NCI-H2171 treated with DMSO at 0.1 percent for 48 hours (cell line): ENCODE measurements at regions not wholly inside any gene's neighbourhood (a gene's known extent, or its start where the extent isn't known, plus 50 kb on each side); places are given as distances from the start of the nearest gene placed in this dataset.

Experiments
- DNase-seq: peaks from one replicate; lab custom pipeline; 2025; lab: John Stamatoyannopoulos, UW

GRCh38 chr10:69740126-69740525 is 61.6 kb upstream of the COL13A1 start:
- no peak for DNase-seq

GRCh38 chr10:69741252-69741651 is 60.5 kb upstream of the COL13A1 start:
- no peak for DNase-seq

GRCh38 chr10:69741671-69742355 is 59.9 kb upstream of the COL13A1 start:
- DNase-seq: no peak

- DNase-seq: no peak
Observed at GRCh38 chr10:69742356-69742695, 59.4 kb upstream of the COL13A1 start.

GRCh38 chr10:69742928-69743602 is 58.6 kb upstream of the COL13A1 start:
- DNase-seq: no peak

GRCh38 chr10:69744971-69745370 is 56.7 kb upstream of the COL13A1 start:
- no peak for DNase-seq

- no peak for DNase-seq
Observed at GRCh38 chr10:69745698-69746097, 56.0 kb upstream of the COL13A1 start.

- no peak for DNase-seq
Observed at GRCh38 chr10:69747179-69747578, 54.5 kb upstream of the COL13A1 start.

GRCh38 chr10:69748621-69749020 is 53.1 kb upstream of the COL13A1 start:
- no peak for DNase-seq

- no peak for DNase-seq
Observed at GRCh38 chr10:69749178-69750010, 52.3 kb upstream of the COL13A1 start.

GRCh38 chr10:69750011-69750373 is 51.7 kb upstream of the COL13A1 start:
- no peak for DNase-seq

- no peak for DNase-seq
Observed at GRCh38 chr10:69750725-69751124, 51.0 kb upstream of the COL13A1 start.

- no peak for DNase-seq
Observed at GRCh38 chr10:69751214-69751613, 50.5 kb upstream of the COL13A1 start.
